ENCODE measurements at regions not wholly inside any gene's neighbourhood (a gene's known extent, or its start where the extent isn't known, plus 50 kb on each side); places are given as distances from the start of the nearest gene placed in this dataset.

DNA sequence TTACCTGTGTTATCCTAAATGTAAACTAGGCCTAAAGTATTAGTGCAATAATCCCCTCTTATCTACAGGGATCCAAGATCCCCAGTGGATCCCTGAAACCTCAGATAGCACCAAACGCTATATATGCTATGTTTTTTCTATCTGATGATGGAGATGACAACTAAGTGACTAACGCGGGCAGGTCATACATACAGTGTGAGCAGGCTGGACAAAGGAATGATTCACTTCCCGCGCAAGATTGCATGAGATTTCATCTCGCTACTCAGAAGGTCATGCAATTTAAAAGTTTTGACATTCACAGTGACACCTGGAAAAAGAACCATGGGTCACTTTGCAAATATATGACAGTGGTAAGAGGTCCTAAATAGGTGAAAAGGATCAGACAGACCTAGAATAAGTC is 875.9 kb downstream of the HACE1 start:
- TF ChIP-seq, protein P1, sequence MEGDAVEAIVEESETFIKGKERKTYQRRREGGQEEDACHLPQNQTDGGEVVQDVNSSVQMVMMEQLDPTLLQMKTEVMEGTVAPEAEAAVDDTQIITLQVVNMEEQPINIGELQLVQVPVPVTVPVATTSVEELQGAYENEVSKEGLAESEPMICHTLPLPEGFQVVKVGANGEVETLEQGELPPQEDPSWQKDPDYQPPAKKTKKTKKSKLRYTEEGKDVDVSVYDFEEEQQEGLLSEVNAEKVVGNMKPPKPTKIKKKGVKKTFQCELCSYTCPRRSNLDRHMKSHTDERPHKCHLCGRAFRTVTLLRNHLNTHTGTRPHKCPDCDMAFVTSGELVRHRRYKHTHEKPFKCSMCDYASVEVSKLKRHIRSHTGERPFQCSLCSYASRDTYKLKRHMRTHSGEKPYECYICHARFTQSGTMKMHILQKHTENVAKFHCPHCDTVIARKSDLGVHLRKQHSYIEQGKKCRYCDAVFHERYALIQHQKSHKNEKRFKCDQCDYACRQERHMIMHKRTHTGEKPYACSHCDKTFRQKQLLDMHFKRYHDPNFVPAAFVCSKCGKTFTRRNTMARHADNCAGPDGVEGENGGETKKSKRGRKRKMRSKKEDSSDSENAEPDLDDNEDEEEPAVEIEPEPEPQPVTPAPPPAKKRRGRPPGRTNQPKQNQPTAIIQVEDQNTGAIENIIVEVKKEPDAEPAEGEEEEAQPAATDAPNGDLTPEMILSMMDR (IDR thresholded peaks at IDR 0.05): no peak
- TF ChIP-seq POLR2A (IDR thresholded peaks at IDR 0.05) (no peak), POLR2AphosphoS5 (IDR thresholded peaks at IDR 0.05) (no peak), EP300 (IDR thresholded peaks at IDR 0.05; ENCODE audit: low read depth) (no peak)
